HG03039 (cell line): ENCODE measurements at regions not wholly inside any gene's neighbourhood (a gene's known extent, or its start where the extent isn't known, plus 50 kb on each side); places are given as distances from the start of the nearest gene placed in this dataset.

ENCODE experiments used
- ATAC-seq: cut with Tn5 transposase; IDR thresholded peaks from one replicate; pipeline ENCODE4 v1.9.1; 2021; ENCODE audit warnings: mild to moderate bottlenecking, moderate library complexity; ENCODE audit not compliant: unreplicated experiment

DNA sequence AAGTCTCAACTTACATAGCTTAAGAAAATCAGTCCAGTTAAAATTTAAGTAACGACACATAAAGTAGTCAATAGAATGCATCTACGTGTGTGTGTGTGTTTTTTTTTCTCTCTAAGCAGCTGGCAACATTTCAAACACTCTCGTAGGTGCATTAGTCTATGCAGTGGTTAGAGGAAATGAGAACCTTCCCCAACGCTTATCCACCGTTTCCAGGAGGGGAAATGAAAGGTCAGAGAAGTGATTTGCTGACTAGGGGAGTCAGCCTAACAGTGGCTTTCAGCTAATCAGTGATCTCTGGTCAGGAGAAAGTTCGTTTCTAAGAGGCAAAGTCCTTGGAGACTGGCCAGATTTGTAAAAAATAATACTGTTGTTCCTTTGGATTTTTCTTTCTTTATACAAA is 806.6 kb downstream of the C6orf118 start:
- ATAC-seq, result no peak

DNA sequence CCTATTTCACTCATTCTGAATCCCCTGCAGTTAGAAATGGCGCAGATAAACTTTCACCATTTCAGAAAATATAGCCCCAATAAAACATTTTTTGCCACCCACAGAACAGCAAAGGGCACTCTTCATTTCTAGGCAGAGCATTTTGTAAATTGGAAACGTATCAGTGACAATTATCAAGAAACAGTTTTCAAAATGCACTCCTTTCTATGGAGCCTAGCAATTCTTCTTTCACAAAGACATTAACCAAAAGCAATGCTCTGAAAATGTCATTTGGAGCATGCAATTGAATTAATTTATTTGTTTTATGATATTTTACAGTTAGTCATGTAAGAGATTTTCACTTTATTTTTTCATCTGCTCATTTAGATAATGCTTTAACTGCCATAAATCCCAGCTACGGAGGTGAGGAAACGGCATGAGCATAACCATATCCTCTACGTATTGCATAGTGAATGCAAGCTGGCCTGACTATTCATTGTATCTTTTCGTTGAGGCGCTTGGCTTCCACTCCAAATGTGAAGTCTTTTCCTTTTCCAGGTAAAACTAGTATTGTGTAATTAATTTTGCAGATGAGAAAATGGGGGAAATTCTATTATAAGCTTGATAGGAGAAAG is 813.4 kb downstream of the C6orf118 start:
- ATAC-seq, result no peak

DNA sequence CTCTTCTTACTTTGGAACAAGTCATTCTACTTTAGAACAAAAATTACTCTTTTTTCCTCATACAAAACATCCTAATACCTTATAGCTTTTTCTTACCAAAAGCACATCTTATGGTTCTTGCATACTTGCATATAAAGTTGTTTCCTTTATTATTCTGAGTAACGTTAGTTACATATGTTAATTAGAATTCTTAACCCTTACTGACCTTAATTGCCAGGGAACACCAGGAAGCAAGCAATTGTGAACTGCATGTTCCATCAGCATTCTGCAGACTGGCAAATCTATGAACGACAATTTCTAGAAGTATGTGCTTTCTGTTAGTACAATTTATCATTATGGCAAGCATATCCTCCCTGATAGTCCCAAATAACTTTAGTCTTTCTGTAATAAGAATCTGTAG is 831.0 kb downstream of the C6orf118 start:
- ATAC-seq, result no peak

DNA sequence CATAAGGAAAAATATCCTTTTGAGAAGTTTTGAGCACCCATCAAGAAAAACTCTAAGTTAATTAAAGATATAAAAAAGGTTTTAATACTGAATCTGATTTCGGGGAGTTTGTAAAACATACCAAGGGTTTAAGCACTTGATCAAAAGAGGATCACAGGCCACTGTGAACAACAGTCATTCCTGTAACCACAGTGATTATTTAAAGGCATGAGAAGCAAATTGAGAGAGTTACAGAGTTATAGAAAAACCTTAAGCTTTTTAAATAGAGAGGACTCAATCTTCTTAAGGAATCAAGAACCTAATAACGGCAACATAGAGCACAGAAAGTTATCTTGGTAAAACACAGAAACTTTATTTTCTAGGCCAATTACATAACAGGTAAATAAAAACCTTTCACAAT is 831.6 kb downstream of the C6orf118 start:
- no peak for ATAC-seq

DNA sequence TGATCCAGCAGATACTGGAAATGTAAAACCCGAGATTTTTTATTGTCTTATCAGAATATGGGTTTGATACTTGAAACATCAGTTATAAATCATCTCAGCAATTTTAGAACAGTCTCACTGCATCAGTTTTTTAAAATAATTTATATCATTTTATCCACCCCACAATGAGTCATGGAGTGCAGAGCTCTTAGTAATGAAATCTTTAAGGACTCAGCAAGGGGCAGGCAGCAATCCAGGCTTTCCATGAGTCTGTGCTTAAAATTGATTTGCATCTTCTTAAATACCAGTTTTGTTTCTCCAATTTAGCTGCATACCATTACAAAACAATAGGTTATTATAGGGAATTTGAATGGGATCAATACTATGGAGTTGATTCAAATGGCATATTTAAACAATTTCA is 832.3 kb downstream of the C6orf118 start:
- ATAC-seq, result no peak

DNA sequence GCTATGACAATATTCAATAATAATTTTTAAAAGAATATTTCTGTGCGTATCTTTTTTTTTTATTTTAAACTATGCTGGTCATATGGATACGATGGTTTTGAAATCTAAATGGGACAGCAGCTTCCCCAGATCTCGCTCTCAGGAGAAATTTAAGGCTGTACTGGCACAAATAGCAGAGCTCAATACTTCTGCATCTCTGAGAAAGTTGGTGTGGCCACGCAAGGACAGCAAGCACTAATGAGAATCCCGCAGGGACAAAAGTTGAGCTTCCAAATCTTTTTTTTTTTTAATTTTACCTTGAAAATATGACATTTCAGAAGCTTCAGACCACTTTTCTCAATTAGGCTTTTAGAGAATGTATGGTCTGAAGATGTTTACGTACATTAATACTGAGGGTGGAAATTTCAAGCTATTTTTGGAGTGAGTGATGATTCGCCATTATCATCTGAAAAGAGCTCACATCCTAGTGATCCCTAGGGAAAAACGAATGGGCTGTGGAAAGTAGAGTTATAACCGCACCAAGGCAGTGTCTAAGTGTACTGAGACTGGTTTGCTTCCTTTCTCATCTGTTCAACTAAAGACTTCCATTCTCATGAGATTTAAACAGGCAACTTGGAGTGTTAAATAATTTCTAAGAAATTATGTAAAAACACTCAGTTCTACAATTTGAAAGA is 840.0 kb downstream of the C6orf118 start:
- ATAC-seq, result no peak

DNA sequence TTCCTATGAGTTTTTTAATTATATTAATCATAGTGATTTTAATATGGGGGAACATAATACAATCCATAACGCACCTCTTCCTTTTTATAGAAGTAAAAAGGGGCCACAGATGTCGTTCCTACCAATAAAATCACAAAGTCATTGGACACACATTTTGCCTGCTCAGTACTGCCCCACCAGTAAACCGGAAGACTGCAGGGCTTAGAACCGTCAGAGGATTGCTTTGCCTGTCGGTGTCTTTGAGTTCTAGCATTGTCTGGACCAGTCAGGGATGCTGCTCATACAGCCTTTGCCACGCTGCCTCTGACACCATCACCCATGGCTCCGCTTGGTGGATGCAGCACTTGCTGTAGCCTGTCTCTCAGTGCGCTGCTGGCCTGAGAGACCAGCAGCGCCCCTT is 853.6 kb downstream of the C6orf118 start:
- ATAC-seq, result no peak

DNA sequence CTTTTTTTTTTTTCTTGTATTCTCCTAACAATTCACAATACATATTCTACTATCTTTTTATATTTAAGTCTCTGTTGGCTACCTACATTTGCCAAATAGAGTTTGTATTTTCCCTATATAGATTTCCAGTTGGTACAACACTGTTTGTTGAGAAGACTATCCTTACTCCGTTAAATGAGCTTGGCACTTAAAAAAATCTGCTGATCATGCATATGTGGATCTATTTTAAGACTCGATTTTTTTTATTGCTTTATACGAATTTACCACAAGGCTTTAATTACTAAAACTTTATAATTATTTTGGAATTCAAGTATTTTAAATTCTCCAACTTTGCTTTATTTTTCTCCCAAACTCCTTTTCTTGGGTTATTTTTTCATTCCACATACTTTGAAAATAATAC is 855.6 kb downstream of the C6orf118 start:
- ATAC-seq, result no peak

DNA sequence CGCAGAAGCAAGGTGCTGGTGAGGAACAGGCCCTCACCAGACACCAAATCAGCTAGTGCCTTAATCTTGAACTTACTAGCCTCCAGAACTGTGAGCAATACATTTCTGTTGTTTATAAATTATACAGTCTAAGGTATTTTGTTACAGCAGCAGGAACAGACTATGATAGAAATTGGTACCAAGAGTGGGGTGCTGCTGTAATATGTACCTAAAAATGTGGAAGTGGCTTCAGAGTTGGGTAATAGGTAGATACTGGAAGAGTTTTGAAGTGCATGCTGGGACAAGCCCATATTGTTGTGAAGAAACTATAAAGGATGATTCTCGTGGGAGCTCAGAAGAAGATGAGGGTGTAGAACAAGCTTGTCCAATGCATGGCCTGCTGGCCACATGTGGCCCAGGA is 866.8 kb downstream of the C6orf118 start:
- no peak for ATAC-seq

DNA sequence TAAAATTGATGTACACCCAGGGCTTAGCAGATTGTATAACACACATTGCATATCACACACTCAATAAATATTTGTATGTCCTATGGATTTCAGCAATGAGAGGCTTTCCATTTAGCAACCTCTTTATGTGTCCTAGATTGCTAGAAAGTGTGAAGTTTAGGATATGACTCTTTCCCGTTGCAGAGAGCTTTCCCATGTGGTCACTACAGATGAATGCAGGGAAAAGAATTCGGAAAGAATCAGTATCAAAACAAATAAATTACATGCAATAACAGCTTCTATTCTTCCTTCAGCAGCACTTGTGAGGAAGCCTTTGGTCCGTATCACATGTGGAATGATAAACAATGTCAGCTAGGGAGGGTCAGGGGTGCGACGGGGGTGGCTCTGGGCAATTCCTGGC is 870.1 kb downstream of the C6orf118 start:
- no peak for ATAC-seq

DNA sequence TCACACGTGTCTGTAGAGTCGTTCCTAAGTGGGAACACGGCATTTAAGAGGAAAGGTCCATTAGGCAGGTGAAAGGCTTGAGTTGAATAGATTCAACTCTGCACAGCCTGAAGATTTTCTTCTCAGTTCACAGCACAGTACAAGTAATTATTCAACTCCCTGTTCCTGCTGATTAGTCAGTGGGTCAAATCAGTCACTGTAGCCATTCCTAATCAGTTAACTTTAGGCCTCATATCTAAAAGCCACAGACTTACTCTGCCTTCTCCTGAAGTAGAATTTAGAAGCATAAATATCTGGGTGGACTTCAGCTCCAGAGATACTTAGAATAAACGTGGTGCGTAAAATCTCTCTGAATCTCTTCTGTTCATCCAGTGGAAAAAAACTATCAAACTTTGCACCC is 872.4 kb downstream of the C6orf118 start:
- ATAC-seq, result no peak

DNA sequence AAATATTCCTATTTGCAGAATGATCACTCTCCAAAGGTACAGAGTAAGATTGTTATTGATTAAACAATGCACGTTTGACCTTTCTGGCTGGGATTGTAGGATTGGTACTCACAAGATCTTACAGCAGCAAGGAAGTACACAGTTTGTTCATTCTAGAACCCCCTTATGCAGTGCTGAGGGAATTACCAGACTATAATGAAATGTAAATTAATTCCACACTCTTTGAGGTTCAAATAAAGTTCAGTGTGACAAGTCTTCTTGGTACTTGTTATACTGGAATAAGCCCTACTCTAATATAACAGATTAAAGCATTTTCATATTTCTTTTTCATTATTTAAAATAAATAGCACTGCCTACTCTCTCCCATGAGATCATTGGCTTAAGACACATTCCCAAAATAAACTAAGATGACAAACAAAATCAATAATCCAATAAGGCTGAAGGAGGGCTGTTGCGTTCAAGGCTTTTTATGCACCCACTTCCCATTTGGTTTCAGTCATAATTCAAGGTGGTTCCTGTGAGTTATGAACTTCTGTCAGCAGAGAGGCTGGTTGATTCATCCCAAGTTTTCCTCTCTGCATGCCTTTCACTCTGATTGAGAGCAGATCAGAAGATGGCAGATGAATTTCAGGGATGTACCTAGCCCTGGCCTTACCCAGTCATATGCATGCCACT is 881.5 kb downstream of the C6orf118 start:
- ATAC-seq, result no peak

DNA sequence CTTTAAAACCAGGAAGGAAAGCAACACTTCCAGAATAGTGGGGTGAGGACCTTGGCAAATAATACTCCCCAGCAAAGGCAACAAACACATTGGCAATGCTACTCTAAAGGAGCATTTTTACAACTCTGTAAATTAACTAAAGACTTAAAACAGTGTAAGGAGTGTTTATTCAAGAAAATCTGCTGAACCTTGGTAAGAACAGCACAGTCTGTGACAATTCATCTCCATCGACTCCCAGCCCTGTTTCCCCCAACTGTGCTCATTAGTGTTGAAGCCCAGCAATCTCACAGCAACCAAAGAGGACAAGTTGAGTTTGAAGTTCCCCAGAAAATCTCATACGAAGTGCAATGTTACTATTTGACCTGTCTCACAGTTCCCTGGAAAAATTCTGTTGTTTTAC is 884.9 kb downstream of the C6orf118 start:
- no peak for ATAC-seq

DNA sequence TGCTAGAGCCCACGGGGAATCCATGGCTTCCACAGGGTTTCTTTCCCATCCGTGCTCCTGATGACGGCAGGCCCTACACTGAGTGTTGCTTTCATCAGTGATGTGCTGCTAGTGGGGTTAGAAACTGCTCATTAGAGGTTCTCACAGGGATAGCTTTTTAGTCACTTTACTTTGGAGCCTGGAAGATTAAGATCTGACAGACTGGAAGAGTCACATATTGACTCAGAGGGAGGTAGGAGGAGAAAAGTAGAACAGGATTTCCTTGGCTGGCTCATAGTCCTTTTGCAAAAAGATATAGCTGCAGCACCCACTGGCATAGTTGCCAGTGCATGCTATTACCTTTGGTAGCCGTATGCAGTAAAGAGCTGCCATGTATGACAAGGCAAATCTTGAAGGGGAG is 890.3 kb downstream of the C6orf118 start:
- no peak for ATAC-seq

DNA sequence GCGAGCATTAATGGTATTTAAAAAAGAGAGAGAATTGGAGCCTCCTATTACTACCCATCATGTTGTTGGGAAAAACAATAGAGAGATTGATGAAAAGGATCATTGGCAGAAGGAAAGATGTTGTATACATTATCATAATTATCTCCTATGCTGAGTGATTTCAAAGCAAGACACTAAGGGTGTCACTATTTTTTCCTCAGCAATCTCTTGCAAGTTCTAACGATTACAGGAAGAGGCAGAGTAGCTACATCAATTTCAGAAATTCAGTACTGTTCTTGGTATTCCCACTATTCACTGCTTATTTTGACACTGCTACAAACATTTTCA is 891.2 kb downstream of the C6orf118 start:
- ATAC-seq, result no peak

DNA sequence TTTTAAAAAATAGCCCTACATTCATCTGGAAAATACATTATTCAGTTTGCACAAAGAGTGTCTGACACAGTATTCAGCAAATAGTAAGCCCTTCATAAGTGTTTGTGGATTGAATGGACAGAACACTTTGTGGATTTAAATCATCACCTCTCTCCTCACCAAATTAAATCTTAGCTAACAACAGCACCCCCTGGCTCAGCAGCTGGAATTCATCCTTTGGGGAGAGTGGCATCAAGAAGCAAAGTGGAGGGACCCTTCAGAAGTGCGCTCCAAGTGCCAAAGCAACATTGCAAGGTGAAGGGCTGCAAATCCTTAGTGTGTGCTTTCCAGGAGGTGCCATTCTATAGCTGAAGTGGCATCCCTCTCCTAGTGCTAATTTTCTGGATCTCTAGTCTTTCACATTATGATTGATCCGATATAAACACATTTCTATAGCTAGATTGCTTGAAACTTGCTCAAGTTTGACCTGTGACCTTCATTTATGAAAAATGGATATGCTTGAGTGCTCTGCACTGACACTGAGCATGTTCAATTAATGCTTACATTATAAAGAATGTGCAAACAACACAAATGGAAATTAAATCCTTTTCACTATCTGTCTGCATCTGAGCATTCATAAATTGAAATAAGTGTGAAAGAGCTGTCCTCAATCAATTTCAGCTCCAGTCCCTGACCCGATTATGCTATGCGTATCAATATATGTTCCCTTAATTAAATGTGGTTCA is 891.7 kb downstream of the C6orf118 start:
- ATAC-seq, result no peak

DNA sequence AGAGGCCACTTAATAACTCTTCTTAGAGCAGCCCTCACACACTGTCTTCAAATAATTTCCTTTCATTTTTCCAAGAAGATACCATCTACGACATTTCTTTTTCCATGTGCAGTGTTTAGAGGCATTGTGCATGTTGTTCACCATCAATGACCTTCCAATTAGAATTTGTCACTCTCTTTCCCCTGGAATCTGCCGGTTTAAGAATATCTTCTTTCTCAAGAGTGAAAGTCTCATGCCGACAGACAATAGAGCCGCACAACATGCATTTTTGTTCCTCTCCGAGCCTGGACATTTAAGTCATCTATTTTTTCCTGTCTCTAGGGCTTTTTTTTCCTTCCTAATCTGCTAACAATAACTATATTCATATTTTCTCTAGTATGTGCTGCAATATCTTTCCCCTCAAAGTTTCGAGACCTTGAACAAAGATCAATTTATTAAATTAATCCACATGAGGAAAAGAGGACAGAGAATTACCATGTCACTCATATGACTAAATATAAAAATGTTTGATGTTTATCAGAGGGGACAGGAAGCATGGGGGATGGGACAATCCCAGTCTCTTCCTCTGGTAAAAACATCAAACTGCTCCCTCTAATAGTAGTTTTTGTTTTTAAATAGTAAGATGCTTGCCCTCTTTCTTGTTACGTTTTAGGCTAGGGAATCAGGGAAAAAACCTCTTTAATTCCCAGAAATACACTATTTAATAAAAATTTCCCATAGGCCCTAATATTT is 893.4 kb downstream of the C6orf118 start:
- no peak for ATAC-seq

DNA sequence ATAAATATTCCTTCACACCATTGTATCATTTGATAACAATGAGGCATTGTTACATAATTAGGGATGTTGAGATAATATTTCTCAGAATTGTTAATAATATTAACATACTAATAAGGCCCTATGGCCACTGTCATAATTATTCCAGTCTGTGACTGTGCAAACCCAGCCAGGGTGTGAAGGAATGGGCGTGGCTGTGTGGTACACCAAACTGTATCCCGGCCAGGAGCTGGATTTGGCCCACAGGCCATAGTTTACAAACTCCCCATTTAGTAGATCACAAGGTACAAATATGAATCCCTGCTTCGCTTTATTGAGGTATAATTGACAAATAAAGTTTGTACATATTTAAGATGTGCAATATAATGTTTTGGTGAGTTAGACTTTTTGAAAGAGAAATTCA is 894.7 kb downstream of the C6orf118 start:
- no peak for ATAC-seq

DNA sequence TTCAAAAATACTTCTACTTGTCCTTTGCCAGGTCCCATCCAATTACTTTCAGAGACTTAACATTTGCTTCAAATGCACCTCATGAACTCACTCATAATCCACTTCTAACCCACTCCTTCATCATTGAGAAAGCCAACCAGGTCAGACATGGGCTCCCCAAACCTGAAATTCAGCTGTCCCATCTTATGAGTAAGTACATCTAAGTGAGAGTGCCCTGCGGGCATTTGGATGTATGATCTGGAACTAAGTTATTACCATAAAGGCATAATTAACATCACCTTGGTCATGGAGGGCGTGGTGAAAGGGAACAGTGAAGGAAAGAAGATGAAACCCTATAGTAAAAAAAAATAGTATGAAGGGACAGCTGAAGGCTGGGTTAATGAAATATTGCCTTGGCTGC is 896.8 kb downstream of the C6orf118 start:
- ATAC-seq, result no peak

DNA sequence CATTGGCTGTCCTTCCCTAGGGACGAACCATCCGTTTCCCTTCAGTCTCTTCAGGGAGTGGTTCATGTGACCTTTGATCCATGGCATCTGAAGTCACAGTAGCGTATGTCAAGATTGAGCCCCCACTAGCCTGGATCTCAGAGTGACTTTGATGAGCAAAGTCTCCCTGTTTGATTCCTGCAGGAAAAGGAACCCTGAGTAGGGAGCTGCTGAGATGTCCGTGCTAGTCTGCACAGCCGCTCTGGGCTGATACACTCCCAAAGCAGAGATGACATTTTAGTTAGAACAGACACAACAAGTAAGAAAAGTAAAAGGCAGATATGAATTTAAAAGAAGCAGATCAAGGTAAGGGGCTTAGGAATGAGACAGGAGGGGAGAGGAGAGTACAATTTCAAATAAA is 899.4 kb downstream of the C6orf118 start:
- ATAC-seq, result no peak

DNA sequence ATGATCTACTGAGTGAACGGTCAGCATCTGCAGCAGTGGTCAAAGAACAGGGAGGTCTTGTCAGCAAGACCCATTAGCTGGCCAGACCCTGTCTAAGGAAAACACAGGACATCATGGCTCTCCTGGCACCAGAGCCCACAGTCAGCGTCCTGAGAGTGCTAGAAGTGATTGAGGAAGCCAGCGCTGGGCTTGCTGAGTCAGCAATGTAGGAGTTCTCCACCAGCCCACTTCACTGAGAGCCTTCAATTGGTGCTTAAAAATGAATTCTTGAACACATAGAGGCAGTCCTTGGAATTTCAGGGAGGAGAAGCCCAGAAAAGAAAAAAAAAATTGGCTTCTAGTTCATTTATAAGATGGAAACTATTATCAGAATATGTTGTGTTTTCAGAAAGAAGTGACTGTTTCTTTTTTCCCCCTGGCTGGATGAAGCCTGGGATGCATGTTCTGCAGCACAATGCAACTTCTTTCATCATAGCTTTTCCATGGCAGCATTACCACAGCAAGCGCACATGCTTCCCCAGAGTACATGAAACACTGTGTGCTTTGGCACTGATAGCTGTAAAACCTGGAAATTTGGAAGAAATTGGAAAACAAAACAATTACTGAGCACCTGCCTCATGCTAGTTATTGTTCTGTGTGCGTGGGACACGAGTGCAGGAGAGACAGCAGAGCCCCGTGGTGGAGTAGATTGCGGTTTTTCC is 899.9 kb downstream of the C6orf118 start:
- no peak for ATAC-seq
